GM10248 (cell line): ENCODE measurements at regions not wholly inside any gene's neighbourhood (a gene's known extent, or its start where the extent isn't known, plus 50 kb on each side); places are given as distances from the start of the nearest gene placed in this dataset.

ENCODE experiments used
- CTCF ChIA-PET: fragments of 300-600 bp; sonication (Branson Sonifier 250); formaldehyde crosslinking; extraction: SDS; loops from one replicate; lab custom pipeline; 2021; ENCODE audit warnings: antibody characterized with exemption; lab: Yijun Ruan, JAX
- POLR2A ChIA-PET: fragments of 350-650 bp; sonication (Branson Sonifier 250); formaldehyde crosslinking; extraction: SDS; loops from one replicate; lab custom pipeline; 2020; ENCODE audit warnings: antibody characterized with exemption; lab: Yijun Ruan, JAX
- DNase-seq: peaks from one replicate; pipeline ENCODE4 v3.0.0; 2012; ENCODE audit errors: extremely low spot score
- TF ChIP-seq, protein P1 (sequence below): IDR thresholded peaks from 2 replicates; pipeline ENCODE4 v1.5.1; 2012; ENCODE audit warnings: mild to moderate bottlenecking, low read depth; ENCODE audit errors: extremely low read depth, missing control alignments, control extremely low read depth

- TF ChIP-seq, protein P1, sequence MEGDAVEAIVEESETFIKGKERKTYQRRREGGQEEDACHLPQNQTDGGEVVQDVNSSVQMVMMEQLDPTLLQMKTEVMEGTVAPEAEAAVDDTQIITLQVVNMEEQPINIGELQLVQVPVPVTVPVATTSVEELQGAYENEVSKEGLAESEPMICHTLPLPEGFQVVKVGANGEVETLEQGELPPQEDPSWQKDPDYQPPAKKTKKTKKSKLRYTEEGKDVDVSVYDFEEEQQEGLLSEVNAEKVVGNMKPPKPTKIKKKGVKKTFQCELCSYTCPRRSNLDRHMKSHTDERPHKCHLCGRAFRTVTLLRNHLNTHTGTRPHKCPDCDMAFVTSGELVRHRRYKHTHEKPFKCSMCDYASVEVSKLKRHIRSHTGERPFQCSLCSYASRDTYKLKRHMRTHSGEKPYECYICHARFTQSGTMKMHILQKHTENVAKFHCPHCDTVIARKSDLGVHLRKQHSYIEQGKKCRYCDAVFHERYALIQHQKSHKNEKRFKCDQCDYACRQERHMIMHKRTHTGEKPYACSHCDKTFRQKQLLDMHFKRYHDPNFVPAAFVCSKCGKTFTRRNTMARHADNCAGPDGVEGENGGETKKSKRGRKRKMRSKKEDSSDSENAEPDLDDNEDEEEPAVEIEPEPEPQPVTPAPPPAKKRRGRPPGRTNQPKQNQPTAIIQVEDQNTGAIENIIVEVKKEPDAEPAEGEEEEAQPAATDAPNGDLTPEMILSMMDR, result no peak
- ChIA-PET POLR2A (no interaction called here), CTCF (no interaction called here)
- DNase-seq, result no peak
Measured at GRCh38 chrX:128582036-128582435, 529.8 kb upstream of the ACTRT1 start.

- TF ChIP-seq, protein P1, result no peak
Measured at GRCh38 chrX:128581615-128582014, 529.4 kb upstream of the ACTRT1 start.

GRCh38 chrX:128543114-128543513, 490.9 kb upstream of the ACTRT1 start:
- POLR2A ChIA-PET, result no interaction called here
- TF ChIP-seq, protein P1, result no peak

More at GRCh38 chrX:128581615-128582014, 529.4 kb upstream of the ACTRT1 start:
- CTCF ChIA-PET, result no interaction called here
- POLR2A ChIA-PET, result no interaction called here
- no peak for DNase-seq

DNA sequence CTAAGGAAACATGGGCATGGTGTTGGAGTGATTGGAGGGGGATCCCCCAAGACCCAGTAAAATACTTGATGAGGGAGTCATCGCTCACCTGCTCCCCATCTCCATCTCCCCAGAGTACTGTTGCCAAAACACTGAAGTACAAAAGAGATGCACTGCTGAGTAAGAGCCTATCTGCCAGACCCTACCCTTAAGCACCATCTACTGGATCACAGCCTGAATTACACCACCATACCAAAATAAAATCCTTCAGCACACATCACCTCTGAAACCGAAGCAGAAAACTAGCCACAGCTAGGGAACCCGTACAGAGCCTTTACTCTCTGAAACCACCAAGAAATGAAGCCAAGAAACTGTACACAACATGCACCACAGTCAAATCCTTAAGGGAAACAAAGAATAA, 466.3 kb upstream of the ACTRT1 start:
- no peak for DNase-seq
- CTCF ChIA-PET, result no interaction called here
- POLR2A ChIA-PET, result no interaction called here

More at GRCh38 chrX:128543114-128543513, 490.9 kb upstream of the ACTRT1 start:
- CTCF ChIA-PET, result no interaction called here
- DNase-seq, result no peak

DNA sequence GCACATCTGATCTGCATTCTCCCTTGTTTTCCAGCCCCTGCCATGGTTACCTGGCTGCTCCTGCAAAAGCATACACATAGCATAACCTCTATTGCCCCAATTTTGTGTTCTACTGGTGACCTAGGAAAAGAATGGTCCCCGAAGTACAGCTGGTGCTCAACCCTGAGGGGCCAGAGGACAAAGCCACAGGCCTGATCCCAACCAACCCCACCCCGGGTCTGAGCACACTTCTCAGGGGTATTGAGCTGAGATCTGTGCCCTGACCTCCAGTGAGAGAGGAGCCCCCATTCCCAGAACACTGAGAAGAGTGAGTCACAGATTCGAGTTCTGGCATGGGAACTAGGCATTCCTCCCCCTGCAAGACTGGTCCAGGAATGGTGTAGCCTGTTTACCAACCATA, 465.5 kb upstream of the ACTRT1 start:
- TF ChIP-seq, protein P1, result no peak
- CTCF ChIA-PET, result no interaction called here
- no peak for DNase-seq
- POLR2A ChIA-PET, result no interaction called here

More for the DNA sequence above, 466.3 kb upstream of the ACTRT1 start:
- TF ChIP-seq, protein P1, result no peak

DNA sequence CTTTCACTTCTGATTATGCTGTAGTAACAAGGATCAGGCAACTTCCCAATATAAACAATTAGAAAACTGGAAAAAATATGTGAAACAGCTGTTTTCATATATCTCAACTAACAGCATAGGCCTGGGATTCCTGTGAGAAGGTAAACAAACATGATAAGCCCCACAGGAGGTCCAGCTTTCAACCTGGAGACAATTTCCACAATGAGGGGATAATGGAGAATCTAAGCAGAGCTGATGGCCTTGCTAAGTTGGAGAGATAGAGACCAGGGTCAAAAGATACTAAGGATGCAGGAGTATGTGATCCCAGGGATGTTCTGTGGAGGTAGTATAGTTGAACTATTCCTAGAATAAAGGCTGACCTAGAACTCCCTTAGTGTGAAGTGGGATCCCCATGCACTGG, 452.3 kb upstream of the ACTRT1 start:
- ChIA-PET CTCF (no interaction called here), POLR2A (no interaction called here)
- TF ChIP-seq, protein P1, result no peak
- no peak for DNase-seq

DNA sequence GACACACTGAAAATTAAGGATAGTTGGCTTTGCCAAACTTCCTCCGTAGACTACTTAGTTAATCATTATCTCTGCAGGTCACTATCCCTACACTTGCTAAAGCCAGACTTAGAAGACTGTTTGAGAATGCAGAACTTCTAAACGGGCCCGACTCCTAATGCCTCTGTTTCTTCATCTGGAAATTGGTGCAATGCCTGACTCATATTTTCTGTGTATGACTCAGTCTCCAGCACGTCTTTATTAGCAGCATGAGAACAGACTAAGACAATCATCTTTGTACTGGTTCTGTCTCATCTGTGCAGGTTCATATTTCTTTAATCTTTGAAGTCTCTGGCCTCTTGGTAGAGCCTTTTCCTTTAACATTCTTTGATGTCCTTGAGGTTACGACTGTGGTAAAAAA, 411.9 kb upstream of the ACTRT1 start:
- POLR2A ChIA-PET, result no interaction called here
- DNase-seq, result no peak
- TF ChIP-seq, protein P1, result no peak
- CTCF ChIA-PET, result no interaction called here
